ENCODE measurements at regions not wholly inside any gene's neighbourhood (a gene's known extent, or its start where the extent isn't known, plus 50 kb on each side); places are given as distances from the start of the nearest gene placed in this dataset.
"Not testable (repeated sequence)": the region's sequence is repeated elsewhere in the genome, so short reads cannot be mapped to it uniquely, and the experiment has no call there.

DNA sequence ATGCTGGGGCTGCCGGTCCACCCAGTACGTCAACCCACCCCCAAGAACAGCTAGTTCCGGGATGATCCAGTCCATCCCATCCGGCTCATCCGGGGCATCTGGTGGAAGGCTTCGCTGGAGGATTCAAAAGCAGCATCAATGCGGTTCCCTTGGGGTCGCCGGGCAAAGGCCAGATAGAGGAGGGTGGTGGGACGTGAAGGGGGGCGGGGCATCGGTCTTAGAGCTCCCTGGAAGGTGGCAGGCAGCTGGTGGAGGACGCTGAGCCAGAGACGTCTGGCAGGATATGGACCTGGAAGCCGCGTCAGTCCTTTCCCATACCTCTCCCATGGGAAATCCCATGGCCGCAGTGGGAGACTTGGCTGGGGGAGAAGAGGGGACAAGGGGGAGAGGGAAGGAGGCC lies 1500.8 kb upstream of the DEFB115 start:
- no peak overlapping the region for H3K18ac ChIP-seq (ENCODE audit: low read length)
- H3K79me2 ChIP-seq (ENCODE audit: control insufficient read depth, insufficient read depth, low read length), result no peaks in the 10 kb centered on the region
- no peak overlapping the region for H2BK5ac ChIP-seq (ENCODE audit: low read length)
- H3K4me1 ChIP-seq (ENCODE audit: control insufficient read depth, low read depth, low read length), result no peaks in the 10 kb centered on the region
- H4K5ac ChIP-seq (ENCODE audit: low read length), result no peak overlapping the region
- H3K4ac ChIP-seq (ENCODE audit: low read depth, low read length), result no peak overlapping the region
- no peak overlapping the region for H3K27ac ChIP-seq (ENCODE audit: low read depth, low read length)
- DNase-seq, result no peak
- no peak overlapping the region for H3K56ac ChIP-seq (ENCODE audit: low read length)
- H3K4me2 ChIP-seq (ENCODE audit: low read length), result no peak overlapping the region
- no peak overlapping the region for H2BK120ac ChIP-seq (ENCODE audit: low read depth, low read length)
- no peak overlapping the region for H2BK15ac ChIP-seq (replicated peaks; ENCODE audit: low read depth)
- no peaks in the 10 kb centered on the region for H3K36me3 ChIP-seq (ENCODE audit: control insufficient read depth, insufficient read depth, low read length)
- H3K27me3 ChIP-seq (ENCODE audit: insufficient read depth, low read length, poor library complexity), result no peaks in the 10 kb centered on the region
- H3K4me3 ChIP-seq (ENCODE audit: low read length), result no peak overlapping the region
- no peak overlapping the region for H3K23ac ChIP-seq (ENCODE audit: low read length)
- no CpG with 5 or more reads among the region's 17 CpGs for WGBS (ENCODE audit: extremely low coverage, insufficient coverage, low lambda C conversion rate)
- H3K79me1 ChIP-seq (ENCODE audit: low read length), result no peaks in the 10 kb centered on the region
- no peak overlapping the region for H4K8ac ChIP-seq (ENCODE audit: low read depth, low read length)
- no peak overlapping the region for H2AK5ac ChIP-seq (ENCODE audit: low read length)
- no peak overlapping the region for H3K9ac ChIP-seq (ENCODE audit: low read length)

DNA sequence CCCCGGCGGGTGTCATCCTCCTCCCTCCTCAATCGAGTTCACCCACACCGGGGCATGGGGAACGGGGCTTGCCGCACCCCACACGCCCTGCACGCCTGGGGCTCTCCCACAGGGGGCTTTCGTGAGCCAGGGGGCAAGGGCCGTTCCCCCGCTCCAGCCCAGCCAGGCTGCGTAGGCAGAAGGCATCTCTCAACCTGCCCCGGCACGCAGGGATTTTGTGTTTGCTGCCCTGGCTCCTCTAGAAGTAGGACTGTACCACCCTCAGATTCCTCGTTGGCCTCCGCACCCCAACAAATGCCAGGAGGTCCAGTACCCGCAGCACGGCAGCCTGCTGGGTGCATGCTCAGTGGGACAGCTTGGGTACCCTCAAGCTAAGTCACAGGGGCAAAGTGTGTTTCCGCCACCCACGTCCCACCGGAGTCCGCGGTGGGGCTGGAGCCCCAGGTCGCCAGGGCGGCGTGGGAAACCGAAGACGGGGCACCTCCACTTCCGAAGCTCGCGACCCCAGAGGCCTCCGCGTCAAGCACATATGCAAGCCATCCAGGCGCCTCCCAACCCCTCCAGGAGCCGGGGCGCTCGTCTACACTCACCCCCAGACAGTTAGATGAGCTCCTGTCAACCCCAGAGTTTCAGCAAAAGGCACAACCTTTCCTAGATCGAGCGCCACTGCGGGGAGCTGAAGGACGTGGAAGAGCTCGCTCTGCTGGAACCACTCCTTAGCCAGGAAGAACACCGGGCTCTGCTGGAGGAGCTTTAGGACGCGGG lies 1495.7 kb upstream of the DEFB115 start:
- H3K23ac ChIP-seq (ENCODE audit: low read length); H3K56ac ChIP-seq (ENCODE audit: low read length); H2BK15ac ChIP-seq (replicated peaks; ENCODE audit: low read depth); H3K36me3 ChIP-seq (ENCODE audit: control insufficient read depth, insufficient read depth, low read length); H3K27me3 ChIP-seq (ENCODE audit: insufficient read depth, low read length, poor library complexity); H3K79me1 ChIP-seq (ENCODE audit: low read length); DNase-seq; H3K4me3 ChIP-seq (ENCODE audit: low read length); H3K27ac ChIP-seq (ENCODE audit: low read depth, low read length); H4K8ac ChIP-seq (ENCODE audit: low read depth, low read length); H3K18ac ChIP-seq (ENCODE audit: low read length); H3K4me1 ChIP-seq (ENCODE audit: control insufficient read depth, low read depth, low read length); H2AK5ac ChIP-seq (ENCODE audit: low read length); H2BK5ac ChIP-seq (ENCODE audit: low read length); H3K4me2 ChIP-seq (ENCODE audit: low read length); H3K9ac ChIP-seq (ENCODE audit: low read length); H4K5ac ChIP-seq (ENCODE audit: low read length); H3K79me2 ChIP-seq (ENCODE audit: control insufficient read depth, insufficient read depth, low read length); H3K4ac ChIP-seq (ENCODE audit: low read depth, low read length); H2BK120ac ChIP-seq (ENCODE audit: low read depth, low read length): not testable (repeated sequence)
- WGBS (ENCODE audit: extremely low coverage, insufficient coverage, low lambda C conversion rate), result no CpG with 5 or more reads among the region's 45 CpGs

DNA sequence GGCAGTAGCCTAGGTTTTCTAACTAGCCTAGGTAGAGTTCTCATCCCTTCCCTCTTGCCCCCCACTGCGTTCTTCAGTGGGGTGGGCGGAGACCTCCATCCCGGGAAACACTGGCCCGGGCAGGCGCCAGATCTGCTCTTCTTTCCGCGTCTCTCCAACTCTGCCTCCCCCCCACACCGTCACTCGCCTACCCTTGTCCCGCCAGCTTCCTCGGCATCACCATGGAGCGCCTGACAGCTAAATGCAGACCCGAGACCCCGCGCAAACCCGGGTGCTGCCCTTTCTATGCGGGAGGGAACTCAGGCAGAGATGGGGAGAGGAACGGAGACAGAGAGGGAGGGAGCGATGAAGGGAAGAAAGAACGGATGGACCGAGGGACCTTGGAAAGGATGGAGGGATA lies 1494.8 kb upstream of the DEFB115 start:
- Histone ChIP-seq H3K56ac (ENCODE audit: low read length) (no peak overlapping the region), H2AK5ac (ENCODE audit: low read length) (no peak overlapping the region), H3K79me1 (ENCODE audit: low read length) (no peaks in the 10 kb centered on the region), H4K8ac (ENCODE audit: low read depth, low read length) (no peak overlapping the region), H2BK15ac (replicated peaks; ENCODE audit: low read depth) (no peak overlapping the region), H3K23ac (ENCODE audit: low read length) (no peak overlapping the region), H2BK5ac (ENCODE audit: low read length) (no peak overlapping the region), H3K4me1 (ENCODE audit: control insufficient read depth, low read depth, low read length) (no peaks in the 10 kb centered on the region), H3K4ac (ENCODE audit: low read depth, low read length) (no peak overlapping the region), H2BK120ac (ENCODE audit: low read depth, low read length) (no peak overlapping the region), H3K4me2 (ENCODE audit: low read length) (no peak overlapping the region), H4K5ac (ENCODE audit: low read length) (no peak overlapping the region), H3K18ac (ENCODE audit: low read length) (no peak overlapping the region), H3K9ac (ENCODE audit: low read length) (no peak overlapping the region), H3K27ac (ENCODE audit: low read depth, low read length) (no peak overlapping the region), H3K36me3 (ENCODE audit: control insufficient read depth, insufficient read depth, low read length) (no peaks in the 10 kb centered on the region), H3K4me3 (ENCODE audit: low read length) (no peak overlapping the region), H3K79me2 (ENCODE audit: control insufficient read depth, insufficient read depth, low read length) (no peaks in the 10 kb centered on the region), H3K27me3 (ENCODE audit: insufficient read depth, low read length, poor library complexity) (no peaks in the 10 kb centered on the region)
- DNase-seq, result no peak
- WGBS (ENCODE audit: extremely low coverage, insufficient coverage, low lambda C conversion rate), result no CpG with 5 or more reads among the region's 21 CpGs

DNA sequence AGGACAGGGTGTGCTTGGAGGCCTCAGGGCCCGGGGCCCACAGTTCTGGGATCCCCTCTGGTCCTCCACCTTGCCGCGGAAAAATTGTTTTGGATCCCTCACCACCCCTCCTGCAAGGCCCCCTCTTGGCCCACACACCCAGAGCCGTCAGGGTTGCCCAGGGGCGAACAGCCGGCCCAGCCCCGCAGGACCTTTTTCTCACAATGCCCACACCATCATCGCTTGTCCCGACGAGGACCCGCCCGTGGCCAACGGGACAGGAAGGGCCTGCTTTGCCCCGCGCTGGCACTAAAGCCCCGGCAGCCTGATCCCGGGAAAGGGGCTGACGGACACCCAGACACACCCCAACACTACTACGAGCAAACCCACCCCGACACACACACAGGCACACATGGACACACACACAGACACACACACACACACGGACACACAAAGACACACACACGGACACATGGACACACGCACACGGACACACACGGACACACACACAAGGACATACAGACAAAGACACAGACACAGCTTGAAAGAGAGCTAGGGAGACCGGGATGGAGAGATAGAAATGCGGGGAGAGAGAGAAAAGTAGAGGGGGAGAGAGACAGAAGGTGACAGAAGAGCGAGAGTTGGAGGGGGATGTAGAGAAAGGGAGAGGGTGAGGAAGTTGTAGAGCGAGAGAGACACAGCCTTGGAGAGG lies 1493.5 kb upstream of the DEFB115 start:
- H2BK120ac ChIP-seq (ENCODE audit: low read depth, low read length), result no peak overlapping the region
- no peak overlapping the region for H3K23ac ChIP-seq (ENCODE audit: low read length)
- H3K9ac ChIP-seq (ENCODE audit: low read length), result no peak overlapping the region
- no peak overlapping the region for H3K4me3 ChIP-seq (ENCODE audit: low read length)
- no peak overlapping the region for H2BK5ac ChIP-seq (ENCODE audit: low read length)
- H3K27me3 ChIP-seq (ENCODE audit: insufficient read depth, low read length, poor library complexity), result no peaks in the 10 kb centered on the region
- H3K18ac ChIP-seq (ENCODE audit: low read length), result no peak overlapping the region
- H3K4ac ChIP-seq (ENCODE audit: low read depth, low read length), result no peak overlapping the region
- H2BK15ac ChIP-seq (replicated peaks; ENCODE audit: low read depth), result no peak overlapping the region
- H3K4me2 ChIP-seq (ENCODE audit: low read length), result no peak overlapping the region
- 100% methylated on average over 2 of the region's 29 CpGs for WGBS (ENCODE audit: extremely low coverage, insufficient coverage, low lambda C conversion rate)
- H3K79me1 ChIP-seq (ENCODE audit: low read length), result no peaks in the 10 kb centered on the region
- no peaks in the 10 kb centered on the region for H3K36me3 ChIP-seq (ENCODE audit: control insufficient read depth, insufficient read depth, low read length)
- no peaks in the 10 kb centered on the region for H3K4me1 ChIP-seq (ENCODE audit: control insufficient read depth, low read depth, low read length)
- no peak overlapping the region for H3K56ac ChIP-seq (ENCODE audit: low read length)
- H4K8ac ChIP-seq (ENCODE audit: low read depth, low read length), result no peak overlapping the region
- no peak overlapping the region for H3K27ac ChIP-seq (ENCODE audit: low read depth, low read length)
- DNase-seq, result no peak
- H3K79me2 ChIP-seq (ENCODE audit: control insufficient read depth, insufficient read depth, low read length), result no peaks in the 10 kb centered on the region
- no peak overlapping the region for H4K5ac ChIP-seq (ENCODE audit: low read length)
- H2AK5ac ChIP-seq (ENCODE audit: low read length), result no peak overlapping the region

DNA sequence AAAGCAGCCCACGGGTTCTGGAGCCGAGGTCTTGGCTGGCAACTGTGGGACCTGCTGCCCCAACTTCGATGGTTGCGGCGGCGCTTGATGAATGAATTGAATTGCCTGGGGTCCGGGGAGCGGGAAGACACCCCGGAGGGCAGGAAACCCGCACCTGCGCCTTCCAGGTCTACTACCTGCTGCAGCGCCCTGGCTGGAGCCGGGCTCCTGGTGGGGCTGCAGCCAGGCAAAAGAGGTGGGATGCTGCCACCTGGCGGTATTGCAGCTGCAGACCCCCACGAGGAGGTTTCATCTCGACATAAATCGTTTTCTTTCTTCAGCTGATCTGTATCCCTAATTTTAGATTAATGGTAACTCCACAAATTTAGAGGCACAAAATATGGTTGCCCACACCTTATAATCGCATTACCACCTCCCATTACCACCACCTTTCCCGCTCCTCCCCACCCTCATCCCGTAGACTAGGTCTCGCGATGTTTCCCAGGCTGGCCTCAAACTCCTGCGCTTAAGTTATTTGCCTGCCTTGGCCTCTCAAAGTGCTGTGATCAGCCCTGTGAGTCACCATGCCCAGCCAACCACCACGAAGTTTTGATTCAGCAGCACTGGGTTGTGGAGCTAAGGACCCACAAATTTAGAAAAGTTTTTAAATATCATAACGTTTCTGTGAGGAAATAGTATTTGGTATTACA lies 1492.4 kb upstream of the DEFB115 start:
- H4K8ac ChIP-seq (ENCODE audit: low read depth, low read length); H3K79me2 ChIP-seq (ENCODE audit: control insufficient read depth, insufficient read depth, low read length); H4K5ac ChIP-seq (ENCODE audit: low read length); H3K9ac ChIP-seq (ENCODE audit: low read length); H3K27ac ChIP-seq (ENCODE audit: low read depth, low read length); H3K79me1 ChIP-seq (ENCODE audit: low read length); H2BK5ac ChIP-seq (ENCODE audit: low read length); H3K27me3 ChIP-seq (ENCODE audit: insufficient read depth, low read length, poor library complexity); H2BK15ac ChIP-seq (replicated peaks; ENCODE audit: low read depth); H3K36me3 ChIP-seq (ENCODE audit: control insufficient read depth, insufficient read depth, low read length); H2AK5ac ChIP-seq (ENCODE audit: low read length); H3K4me1 ChIP-seq (ENCODE audit: control insufficient read depth, low read depth, low read length); H3K4ac ChIP-seq (ENCODE audit: low read depth, low read length); H3K4me2 ChIP-seq (ENCODE audit: low read length); H3K23ac ChIP-seq (ENCODE audit: low read length); H3K56ac ChIP-seq (ENCODE audit: low read length); H3K18ac ChIP-seq (ENCODE audit: low read length); H3K4me3 ChIP-seq (ENCODE audit: low read length); H2BK120ac ChIP-seq (ENCODE audit: low read depth, low read length): not testable (repeated sequence)
- WGBS (ENCODE audit: extremely low coverage, insufficient coverage, low lambda C conversion rate), result no CpG with 5 or more reads among the region's 25 CpGs
- peak; percentile 0 for DNase-seq
